Psoas muscle (tissue), 7 donors: ENCODE measurements at regions not wholly inside any gene's neighbourhood (a gene's known extent, or its start where the extent isn't known, plus 50 kb on each side); places are given as distances from the start of the nearest gene placed in this dataset.

Experiments
- ATAC-seq, 4 donors: fragments of 200-7000 bp; cut with Tn5 transposase; one replicate each; pipeline ENCODE4 v1.9.1; 2020; ENCODE audit warnings: moderate library complexity in 3 of 4, mild to moderate bottlenecking in 2 of 4
- DNase-seq, 2 donors: peaks; one replicate each; pipeline ENCODE4 v3.0.0-alpha.2; 2020
- H3K27ac ChIP-seq: fragments of 200-600 bp; one replicate; pipeline ENCODE4 v1.8.0; 2022
- H3K27me3 ChIP-seq, 3 donors: fragments of 200-600 bp in 1 of 3; one replicate each; pipeline versions ENCODE4 v1.6.1 to v1.8.0; 2013 to 2022; ENCODE audit warnings: low read length in 2 of 3, mild to moderate bottlenecking in 2 of 3, moderate library complexity in 1 of 3; ENCODE audit not compliant: insufficient read depth in 3 of 3
- H3K36me3 ChIP-seq, 2 donors: fragments of 200-600 bp in 1 of 2; one replicate each; pipeline versions ENCODE4 v1.6.1 to v1.8.0; 2013 to 2022; ENCODE audit warnings: low read depth in 1 of 2, mild to moderate bottlenecking in 1 of 2, moderate library complexity in 1 of 2; ENCODE audit not compliant: insufficient read depth in 1 of 2
- H3K4me1 ChIP-seq: fragments of 200-600 bp; one replicate; pipeline ENCODE4 v1.8.0; 2022
- H3K4me3 ChIP-seq: fragments of 200-600 bp; one replicate; pipeline ENCODE4 v1.8.0; 2022; ENCODE audit warnings: mild to moderate bottlenecking
- H3K9me3 ChIP-seq: fragments of 200-600 bp; one replicate; pipeline ENCODE4 v1.8.0; 2022
- CTCF ChIP-seq: fragments of 200-600 bp; IDR thresholded peaks from one replicate; pipeline ENCODE4 v1.8.0; 2022; ENCODE audit warnings: antibody characterized with exemption
- WGBS, 3 donors: extraction: QIAGEN DNeasy Blood & Tissue Kit; methylation state at CpG; one replicate each; pipeline versions ENCODE4 v1.1.6 to v1.1.7; 2013; 5-methylcytosine and 5-hydroxymethylcytosine counted together
- intact Hi-C, 2 donors: fragments of 100-400 bp; cut with DNase I; formaldehyde crosslinking; loops; one replicate each; pipeline versions ENCODE4 v1.11.0 to v1.14.2; 2022
- donor health status: healthy with polysubstance abuse.
- donor health status: DM: no; HTN: no; CAD: no; lungs with moderate emphysema.
- donor health status: Bipolar disorder and iron deficiency.
- donor health status: healthy.
- donor health status: DM: yes; HTN: yes; CAD: no.
- donor health status: DM: no; HTN: no; CAD: no.
- donor health status: DM: yes; HTN: yes; CAD: no.

GRCh38 chr3:107899990-107900651, 190.7 kb downstream of the CD47 start:
- Histone ChIP-seq H3K36me3 (no peaks in the 10 kb centered on the region), H3K9me3 (no peaks in the 10 kb centered on the region), H3K27ac (no peak overlapping the region), H3K4me3 (no peak overlapping the region), H3K4me1 (no peaks in the 10 kb centered on the region), H3K27me3 (no peaks in the 10 kb centered on the region)
- WGBS, 3 donors, result 75 to 80% (median 76%) methylated on average over 4 of the region's 4 CpGs
- no peak for TF ChIP-seq CTCF
- DNase-seq (no peak), ATAC-seq (no peak)
- intact Hi-C loops, result no loop called here

GRCh38 chr3:107897471-107898061, 193.3 kb downstream of the CD47 start:
- 34 to 56% (median 39%) methylated on average over 4 of the region's 4 CpGs for WGBS, 3 donors
- no peak for TF ChIP-seq CTCF
- DNase-seq (no peak), ATAC-seq (no peak)
- Histone ChIP-seq H3K9me3 (no peaks in the 10 kb centered on the region), H3K4me1 (peaks cover 7% of the 10 kb centered on the region), H3K36me3 (no peaks in the 10 kb centered on the region), H3K4me3 (no peak overlapping the region), H3K27ac (no peak overlapping the region), H3K27me3 (no peaks in the 10 kb centered on the region)
- intact Hi-C loops, result no loop called here

GRCh38 chr3:107894998-107895397, 195.8 kb downstream of the CD47 start:
- no peak for ATAC-seq
- intact Hi-C loops, result no loop called here

GRCh38 chr3:107892955-107893624, 197.7 kb downstream of the CD47 start:
- Histone ChIP-seq H3K9me3 (no peaks in the 10 kb centered on the region), H3K36me3 (no peaks in the 10 kb centered on the region), H3K4me1 (peaks cover 7% of the 10 kb centered on the region), H3K4me3 (no peak overlapping the region), H3K27ac (no peak overlapping the region), H3K27me3 (no peaks in the 10 kb centered on the region)
- TF ChIP-seq CTCF, result no peak
- ATAC-seq (peak in 3 of 4 donors; percentile 47 to 53 (median 53)), DNase-seq (no peak)
- 32 to 36% (median 33%) methylated on average over 7 of the region's 7 CpGs for WGBS, 3 donors
- intact Hi-C loops, result no loop called here

More at GRCh38 chr3:107894998-107895397, 195.8 kb downstream of the CD47 start:
- Histone ChIP-seq H3K27ac (no peak overlapping the region), H3K4me3 (no peak overlapping the region), H3K9me3 (no peaks in the 10 kb centered on the region), H3K36me3 (no peaks in the 10 kb centered on the region), H3K4me1 (peaks cover 7% of the 10 kb centered on the region), H3K27me3 (no peaks in the 10 kb centered on the region)
- no peak for DNase-seq
- WGBS, 3 donors, result 88 to 95% (median 92%) methylated on average over 4 of the region's 4 CpGs
- no peak for TF ChIP-seq CTCF
